ENCODE measurements at regions not wholly inside any gene's neighbourhood (a gene's known extent, or its start where the extent isn't known, plus 50 kb on each side); places are given as distances from the start of the nearest gene placed in this dataset.
"Not testable (repeated sequence)": the region's sequence is repeated elsewhere in the genome, so short reads cannot be mapped to it uniquely, and the experiment has no call there.

DNA sequence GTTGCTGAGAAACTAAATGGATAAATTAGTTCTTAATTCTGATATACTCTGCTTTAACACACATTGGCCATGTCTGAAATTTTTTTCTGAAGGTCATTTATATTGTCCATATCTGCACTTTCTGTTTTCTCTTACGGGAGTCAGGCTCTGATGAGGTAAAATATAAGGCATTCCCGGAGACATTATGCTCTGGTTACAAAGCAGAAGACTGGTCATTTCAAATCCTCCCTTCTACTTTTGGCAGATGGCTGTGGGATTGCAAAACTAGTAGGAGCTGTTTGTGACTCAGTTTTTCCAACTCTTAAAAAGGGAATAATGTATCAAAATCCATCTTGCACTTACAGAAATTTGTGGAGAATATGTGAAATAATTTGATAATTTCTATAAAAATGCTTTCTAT is 92.2 kb upstream of the CPHXL start:
- Mint-ChIP-seq H3K27ac (no peak overlapping the region), H3K36me3 (ENCODE audit: low read depth) (no peaks in the 10 kb centered on the region), H3K9me3 (no peaks in the 10 kb centered on the region), H3K27me3 (peaks cover 25% of the 10 kb centered on the region), H3K4me1 (no peaks in the 10 kb centered on the region), H3K4me3 (no peak overlapping the region)
- ATAC-seq (replicated peaks): no peak

DNA sequence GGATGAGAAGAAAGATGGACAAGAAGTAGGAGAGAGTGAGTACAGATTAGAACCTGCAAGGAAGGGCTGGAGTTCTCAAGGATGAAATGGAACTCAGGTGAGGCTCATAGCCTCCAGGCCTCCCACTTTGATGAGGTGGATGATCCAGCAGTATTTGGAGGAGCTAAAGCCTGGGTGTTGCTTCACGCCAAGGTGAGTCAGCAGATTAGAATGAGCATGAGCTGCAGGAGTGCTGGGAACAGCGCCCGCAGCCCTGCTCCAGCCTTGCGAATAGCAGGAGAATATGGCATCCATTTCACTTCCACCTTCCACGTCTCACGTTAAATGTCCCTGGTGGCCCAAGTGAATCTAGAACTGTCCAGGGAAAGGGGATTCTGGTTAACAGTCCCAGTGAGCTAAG is 94.4 kb upstream of the CPHXL start:
- H3K27me3 Mint-ChIP-seq: peaks cover 22% of the 10 kb centered on the region
- ATAC-seq (replicated peaks): no peak
- H3K9me3 Mint-ChIP-seq: no peaks in the 10 kb centered on the region
- no peaks in the 10 kb centered on the region for H3K36me3 Mint-ChIP-seq (ENCODE audit: low read depth)
- no peak overlapping the region for H3K27ac Mint-ChIP-seq
- no peaks in the 10 kb centered on the region for H3K4me1 Mint-ChIP-seq
- no peak overlapping the region for H3K4me3 Mint-ChIP-seq

DNA sequence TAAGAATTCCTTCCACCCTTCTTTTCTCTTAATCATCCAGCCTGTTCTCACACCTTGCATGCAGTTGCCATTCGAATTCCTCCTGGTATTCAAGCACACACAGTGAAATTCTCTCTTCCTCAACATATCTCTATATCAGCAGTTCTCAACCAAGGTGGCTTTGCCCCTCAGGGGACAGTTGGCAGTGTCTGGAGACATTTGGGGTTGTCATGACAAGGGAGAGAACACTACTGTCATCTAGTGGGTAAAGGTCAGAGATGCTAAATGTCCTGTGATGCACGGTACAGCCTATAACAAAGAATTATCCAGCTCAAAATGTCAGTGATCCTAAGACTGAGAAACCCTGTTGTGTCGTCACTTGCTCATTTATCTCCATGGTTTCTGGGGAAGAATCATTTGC is 94.8 kb upstream of the CPHXL start:
- no peak for ATAC-seq (replicated peaks)
- Mint-ChIP-seq H3K27me3 (peaks cover 22% of the 10 kb centered on the region), H3K27ac (no peak overlapping the region), H3K4me3 (no peak overlapping the region), H3K36me3 (ENCODE audit: low read depth) (no peaks in the 10 kb centered on the region), H3K9me3 (no peaks in the 10 kb centered on the region), H3K4me1 (no peaks in the 10 kb centered on the region)

DNA sequence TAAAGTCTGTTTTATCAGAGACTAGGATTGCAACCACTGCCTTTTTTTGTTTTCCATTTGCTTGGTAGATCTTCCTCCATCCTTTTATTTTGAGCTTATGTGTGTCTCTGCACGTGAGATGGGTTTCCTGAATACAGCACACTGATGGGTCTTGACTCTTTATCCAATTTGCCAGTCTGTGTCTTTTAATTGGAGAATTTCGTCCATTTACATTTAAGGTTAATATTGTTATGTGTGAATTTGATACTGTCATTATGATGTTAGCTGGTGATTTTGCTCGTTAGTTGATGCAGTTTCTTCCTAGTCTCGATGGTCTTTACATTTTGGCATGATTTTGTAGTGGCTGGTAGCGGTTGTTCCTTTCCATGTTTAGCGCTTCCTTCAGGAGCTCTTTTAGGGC is 99.5 kb upstream of the CPHXL start:
- not testable (repeated sequence) for H3K27ac Mint-ChIP-seq; H3K36me3 Mint-ChIP-seq (ENCODE audit: low read depth); H3K4me3 Mint-ChIP-seq; H3K27me3 Mint-ChIP-seq; ATAC-seq (replicated peaks); H3K4me1 Mint-ChIP-seq
- peaks cover 11% of the 10 kb centered on the region for H3K9me3 Mint-ChIP-seq

DNA sequence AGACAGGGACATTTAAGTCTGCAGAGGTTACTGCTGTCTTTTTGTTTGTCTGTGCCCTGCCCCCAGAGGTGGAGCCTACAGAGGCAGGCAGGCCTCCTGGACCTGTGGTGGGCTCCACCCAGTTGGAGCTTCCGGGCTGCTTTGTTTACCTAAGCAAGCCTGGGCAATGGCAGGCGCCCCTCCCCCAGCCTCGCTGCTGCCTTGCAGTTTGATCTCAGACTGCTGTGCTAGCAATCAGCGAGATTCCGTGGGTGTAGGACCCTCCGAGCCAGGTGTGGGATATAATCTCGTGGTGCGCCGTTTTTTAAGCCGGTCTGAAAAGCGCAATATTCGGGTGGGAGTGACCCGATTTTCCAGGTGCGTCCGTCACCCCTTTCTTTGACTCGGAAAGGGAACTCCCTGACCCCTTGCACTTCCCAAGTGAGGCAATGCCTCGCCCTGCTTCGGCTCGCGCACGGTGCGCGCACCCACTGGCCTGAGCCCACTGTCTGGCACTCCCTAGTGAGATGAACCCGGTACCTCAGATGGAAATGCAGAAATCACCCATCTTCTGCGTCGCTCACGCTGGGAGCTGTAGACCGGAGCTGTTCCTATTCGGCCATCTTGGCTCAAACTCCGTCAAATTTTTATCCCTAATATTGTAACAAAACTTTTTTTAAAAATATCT is 101.2 kb upstream of the CPHXL start:
- H3K4me3 Mint-ChIP-seq; H3K36me3 Mint-ChIP-seq (ENCODE audit: low read depth); ATAC-seq (replicated peaks); H3K4me1 Mint-ChIP-seq; H3K27ac Mint-ChIP-seq: not testable (repeated sequence)
- Mint-ChIP-seq H3K9me3 (peaks cover 16% of the 10 kb centered on the region), H3K27me3 (peaks cover 13% of the 10 kb centered on the region)

DNA sequence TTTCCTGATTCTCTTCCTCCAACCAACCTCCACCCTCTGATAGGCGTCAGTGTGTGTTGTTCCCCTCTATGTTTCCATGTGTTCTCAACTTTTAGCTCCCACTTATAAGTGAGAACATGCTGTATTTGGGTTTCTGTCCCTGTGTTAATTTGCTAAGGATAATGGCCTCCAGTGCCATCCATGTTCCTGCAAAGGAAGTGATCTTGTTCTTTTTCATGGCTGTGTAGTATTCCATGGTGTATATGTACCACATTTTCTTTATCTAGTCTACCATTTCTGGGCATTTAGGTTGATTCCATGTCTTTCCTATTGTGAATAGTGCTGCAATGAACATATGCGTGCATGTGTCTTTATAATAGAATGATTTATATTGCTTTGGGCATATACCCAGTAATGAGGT is 107.1 kb upstream of the CPHXL start:
- H3K27ac Mint-ChIP-seq; ATAC-seq (replicated peaks); H3K4me1 Mint-ChIP-seq; H3K4me3 Mint-ChIP-seq; H3K36me3 Mint-ChIP-seq (ENCODE audit: low read depth): not testable (repeated sequence)
- Mint-ChIP-seq H3K27me3 (peaks cover 48% of the 10 kb centered on the region), H3K9me3 (peaks cover 32% of the 10 kb centered on the region)

DNA sequence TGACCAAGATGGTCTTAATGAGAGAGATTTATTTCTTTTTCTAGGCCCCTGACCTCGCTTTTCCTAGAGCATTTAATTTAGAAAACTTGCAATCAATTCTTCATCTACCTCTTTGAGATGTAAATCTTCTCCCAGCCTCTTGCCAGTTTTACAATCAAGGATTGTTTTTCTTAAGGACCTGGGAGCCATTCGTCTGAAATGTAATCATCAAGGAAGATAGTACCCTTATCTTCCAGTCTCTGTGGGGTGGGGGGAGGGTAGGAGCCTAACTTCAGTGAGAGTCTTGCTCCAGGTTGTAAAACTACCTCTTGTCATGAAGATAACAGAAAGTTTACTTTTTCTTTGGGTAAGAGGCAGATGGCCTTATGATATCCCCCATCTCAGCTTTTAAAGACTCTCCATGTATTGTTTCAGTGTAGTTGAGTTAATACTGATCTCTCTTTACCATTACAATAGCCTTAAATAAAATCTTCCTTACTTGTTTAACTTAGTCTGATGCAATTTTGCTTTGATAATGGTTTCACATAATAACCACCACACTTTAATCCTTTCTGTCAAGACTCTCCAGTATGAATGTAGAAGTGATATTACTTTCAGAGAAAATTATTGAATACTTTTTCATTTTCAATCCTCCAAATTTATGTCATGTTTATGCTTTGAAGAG is 110.2 kb upstream of the CPHXL start:
- no peak for ATAC-seq (replicated peaks)
- peaks cover 41% of the 10 kb centered on the region for H3K27me3 Mint-ChIP-seq
- H3K9me3 Mint-ChIP-seq: peaks cover 16% of the 10 kb centered on the region
- H3K36me3 Mint-ChIP-seq (ENCODE audit: low read depth): no peaks in the 10 kb centered on the region
- no peaks in the 10 kb centered on the region for H3K4me1 Mint-ChIP-seq
- H3K27ac Mint-ChIP-seq: no peak overlapping the region
- no peak overlapping the region for H3K4me3 Mint-ChIP-seq

DNA sequence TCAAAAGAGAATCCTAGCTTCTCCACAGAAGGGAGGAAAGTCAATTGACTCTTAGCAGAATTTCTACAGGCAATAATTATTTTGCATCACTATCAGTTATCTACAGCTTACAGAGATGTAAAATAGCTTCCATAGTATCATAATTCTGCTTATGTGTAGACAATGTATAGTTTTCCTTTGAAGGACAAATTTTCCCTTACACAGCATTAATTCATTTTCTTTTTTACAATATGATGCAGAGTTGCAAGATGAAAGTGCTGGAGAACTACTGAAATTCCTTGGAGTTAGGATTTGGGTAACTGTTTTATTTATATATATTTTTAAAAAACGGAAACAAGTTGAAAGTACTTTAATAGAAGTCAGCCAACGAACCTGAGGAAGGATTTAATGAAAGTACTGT is 111.0 kb upstream of the CPHXL start:
- no peak overlapping the region for H3K27ac Mint-ChIP-seq
- no peaks in the 10 kb centered on the region for H3K4me1 Mint-ChIP-seq
- H3K9me3 Mint-ChIP-seq: peaks cover 16% of the 10 kb centered on the region
- peaks cover 41% of the 10 kb centered on the region for H3K27me3 Mint-ChIP-seq
- H3K4me3 Mint-ChIP-seq: no peak overlapping the region
- H3K36me3 Mint-ChIP-seq (ENCODE audit: low read depth): no peaks in the 10 kb centered on the region
- no peak for ATAC-seq (replicated peaks)

DNA sequence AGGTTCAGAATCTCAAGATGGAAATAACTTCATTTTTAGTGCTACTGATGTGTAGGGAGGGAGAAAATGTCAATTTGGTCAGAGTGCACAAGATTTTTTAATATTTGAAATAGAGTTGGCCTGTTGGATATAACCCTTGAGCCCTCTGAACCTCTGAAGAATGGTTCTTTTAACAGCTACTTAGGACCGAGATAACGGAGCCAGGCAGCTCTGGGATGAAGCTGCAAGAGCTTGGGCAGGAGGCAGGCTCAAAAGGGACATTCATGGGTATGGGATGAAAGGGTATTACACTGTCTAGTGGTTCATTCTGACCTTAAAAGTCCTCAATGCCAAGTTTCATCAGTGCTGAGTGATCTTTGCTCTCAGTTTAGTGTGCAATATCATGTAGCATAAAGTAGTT is 111.4 kb upstream of the CPHXL start:
- Mint-ChIP-seq H3K36me3 (ENCODE audit: low read depth) (no peaks in the 10 kb centered on the region), H3K4me1 (no peaks in the 10 kb centered on the region), H3K27me3 (peaks cover 41% of the 10 kb centered on the region), H3K4me3 (no peak overlapping the region), H3K27ac (no peak overlapping the region), H3K9me3 (peaks cover 16% of the 10 kb centered on the region)
- ATAC-seq (replicated peaks): no peak

DNA sequence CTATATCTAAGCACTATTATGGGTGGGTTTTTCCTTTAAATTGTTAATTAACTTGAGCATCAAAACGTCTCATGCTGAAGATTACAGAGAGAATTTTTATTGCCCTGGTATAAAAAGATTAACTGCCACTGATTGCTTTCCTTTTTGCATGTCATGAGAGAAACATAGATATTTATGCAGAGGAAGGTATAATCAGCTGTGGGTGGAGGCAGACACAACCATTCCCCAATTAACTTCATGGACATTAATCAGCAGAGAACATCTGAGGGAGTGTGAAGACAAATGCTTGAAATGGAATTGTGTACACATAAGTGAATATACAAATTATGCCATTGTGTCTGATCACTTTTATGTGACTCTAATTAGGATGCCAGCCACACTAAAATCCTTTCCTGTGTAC is 115.2 kb upstream of the CPHXL start:
- H3K27ac Mint-ChIP-seq: no peak overlapping the region
- no peaks in the 10 kb centered on the region for H3K36me3 Mint-ChIP-seq (ENCODE audit: low read depth)
- peaks cover 24% of the 10 kb centered on the region for H3K27me3 Mint-ChIP-seq
- no peaks in the 10 kb centered on the region for H3K9me3 Mint-ChIP-seq
- ATAC-seq (replicated peaks): no peak
- no peaks in the 10 kb centered on the region for H3K4me1 Mint-ChIP-seq
- no peak overlapping the region for H3K4me3 Mint-ChIP-seq

DNA sequence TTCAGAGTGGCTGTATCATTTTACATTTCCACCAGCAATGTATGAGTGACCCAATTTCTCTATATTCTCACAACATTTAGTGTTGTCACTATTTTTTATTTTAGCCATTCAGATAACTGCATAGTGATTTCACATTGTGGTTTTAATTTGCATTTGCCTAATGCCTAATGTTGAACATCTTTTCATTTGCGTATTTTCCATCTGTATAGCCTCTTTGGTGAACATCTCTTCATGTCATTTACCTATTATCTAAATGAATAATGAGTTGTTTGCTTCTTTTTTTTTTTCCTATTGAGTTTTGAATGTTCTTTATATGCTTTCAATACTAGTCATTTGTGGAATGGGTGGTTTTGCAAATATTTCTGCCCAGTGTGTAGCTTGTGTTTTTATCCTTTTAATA is 120.9 kb upstream of the CPHXL start:
- Mint-ChIP-seq H3K9me3 (no peaks in the 10 kb centered on the region), H3K27ac (no peak overlapping the region), H3K4me3 (no peak overlapping the region), H3K36me3 (ENCODE audit: low read depth) (no peaks in the 10 kb centered on the region), H3K4me1 (no peaks in the 10 kb centered on the region), H3K27me3 (peaks cover 16% of the 10 kb centered on the region)
- no peak for ATAC-seq (replicated peaks)

DNA sequence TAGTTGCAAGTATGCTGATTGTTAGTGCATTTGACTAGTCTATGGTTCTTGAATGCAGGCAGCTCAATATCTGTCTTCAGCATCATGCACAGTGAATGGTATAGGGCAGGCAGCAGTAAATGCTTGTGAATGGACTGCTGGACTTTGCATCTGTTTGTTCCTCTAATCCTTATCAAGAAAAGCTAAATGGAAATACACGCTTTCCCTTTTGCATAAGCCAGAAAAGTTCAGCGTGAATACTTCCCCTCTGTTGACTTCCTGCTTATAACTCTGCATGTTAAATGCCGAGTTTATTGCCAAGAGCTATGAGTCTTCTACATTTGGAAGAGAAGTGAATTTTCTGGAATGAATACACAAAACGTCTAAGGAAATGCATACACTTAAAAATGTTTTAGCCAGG is 127.9 kb upstream of the CPHXL start:
- no peaks in the 10 kb centered on the region for H3K36me3 Mint-ChIP-seq (ENCODE audit: low read depth)
- ATAC-seq (replicated peaks): no peak
- H3K4me1 Mint-ChIP-seq: no peaks in the 10 kb centered on the region
- no peaks in the 10 kb centered on the region for H3K9me3 Mint-ChIP-seq
- H3K27me3 Mint-ChIP-seq: peaks cover 20% of the 10 kb centered on the region
- H3K4me3 Mint-ChIP-seq: no peak overlapping the region
- no peak overlapping the region for H3K27ac Mint-ChIP-seq

DNA sequence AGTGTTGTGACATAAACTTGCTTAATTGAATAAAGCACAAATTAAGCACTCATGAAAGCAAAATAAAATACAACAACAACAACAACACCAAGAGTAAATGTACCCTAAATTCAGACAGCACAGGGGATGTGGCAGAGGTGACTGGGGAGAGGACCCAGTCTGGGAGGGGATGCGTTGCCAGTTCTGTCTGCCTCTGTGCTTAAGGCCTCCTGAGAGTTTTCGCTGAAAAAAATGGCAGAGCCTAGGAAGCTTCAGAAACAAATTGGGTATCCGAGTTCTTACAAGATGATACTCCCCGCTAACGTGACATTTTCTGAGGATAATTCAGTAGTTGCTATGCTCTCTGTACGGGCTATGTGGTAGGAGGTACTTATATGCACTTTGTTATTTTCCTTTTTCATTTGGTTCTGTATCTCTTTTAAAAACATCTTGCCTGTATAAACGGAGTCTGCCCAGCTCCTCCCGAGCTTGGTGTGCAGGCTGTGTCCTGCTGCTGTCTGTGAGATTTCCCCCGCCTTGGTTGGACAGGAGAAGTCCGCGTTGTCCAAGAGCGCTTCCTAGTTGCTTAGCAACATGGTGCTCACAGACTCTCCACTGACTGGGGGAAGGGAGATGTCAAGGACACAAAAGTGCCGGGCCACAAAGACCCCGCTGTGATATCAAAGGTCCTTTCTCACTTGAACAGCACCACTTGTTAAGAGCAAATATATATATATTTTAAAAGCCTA is 134.2 kb upstream of the CPHXL start:
- H3K27ac Mint-ChIP-seq: no peak overlapping the region
- no peak for ATAC-seq (replicated peaks)
- H3K4me3 Mint-ChIP-seq: no peak overlapping the region
- peaks cover 12% of the 10 kb centered on the region for H3K27me3 Mint-ChIP-seq
- H3K4me1 Mint-ChIP-seq: no peaks in the 10 kb centered on the region
- H3K9me3 Mint-ChIP-seq: no peaks in the 10 kb centered on the region
- H3K36me3 Mint-ChIP-seq (ENCODE audit: low read depth): no peaks in the 10 kb centered on the region

DNA sequence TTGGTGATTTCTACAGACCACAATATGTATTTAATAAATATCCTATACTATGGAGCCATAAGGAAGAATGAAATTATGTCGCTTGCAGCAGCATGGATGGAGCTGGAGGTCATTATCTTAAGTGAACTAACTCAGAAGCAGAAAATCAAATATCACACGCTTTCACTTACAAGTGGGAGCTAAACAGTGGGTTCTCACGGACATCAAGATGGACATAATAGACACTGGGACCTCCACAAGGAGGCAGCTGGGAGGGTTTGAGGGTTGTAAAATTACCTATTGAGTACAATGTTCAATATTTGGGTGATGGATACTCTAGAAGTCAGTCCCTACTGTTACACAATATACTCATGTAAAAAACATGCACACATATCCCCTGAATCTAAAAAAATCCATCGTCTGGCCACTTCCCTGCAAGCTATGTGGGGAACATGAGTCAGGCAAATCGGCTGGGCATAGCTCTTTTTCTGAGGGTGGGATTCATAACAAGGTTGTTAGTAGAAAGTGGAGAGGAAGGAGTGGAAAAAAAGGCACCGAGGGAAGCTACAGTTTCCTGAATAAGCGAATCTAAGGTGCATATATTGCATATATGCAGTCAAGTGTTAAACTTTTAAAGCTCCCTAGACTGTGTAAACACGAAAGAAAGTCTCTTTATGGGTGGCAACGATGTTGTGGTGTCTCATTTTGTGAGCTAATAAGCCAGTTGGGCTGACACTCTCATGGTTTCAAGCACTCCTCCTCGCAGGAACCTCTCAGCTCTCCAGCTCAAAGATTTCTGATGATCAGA is 135.2 kb upstream of the CPHXL start:
- Mint-ChIP-seq H3K4me1 (no peaks in the 10 kb centered on the region), H3K27ac (no peak overlapping the region), H3K4me3 (no peak overlapping the region), H3K27me3 (peaks cover 12% of the 10 kb centered on the region), H3K36me3 (ENCODE audit: low read depth) (no peaks in the 10 kb centered on the region), H3K9me3 (no peaks in the 10 kb centered on the region)
- ATAC-seq (replicated peaks): no peak

DNA sequence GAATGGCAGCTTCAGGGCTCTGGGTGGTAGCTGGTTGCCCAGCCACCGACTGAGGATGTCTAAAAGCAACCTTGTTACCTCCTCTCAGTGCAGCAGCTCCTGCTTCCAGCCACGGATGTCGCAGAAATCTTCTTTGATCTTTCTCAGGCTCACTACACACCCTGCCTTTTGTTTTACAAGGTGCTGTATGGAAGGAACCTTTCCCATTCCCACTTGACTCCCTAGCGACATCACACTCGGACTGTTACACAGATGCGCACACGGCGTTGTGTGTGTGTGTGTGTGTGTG is 135.8 kb upstream of the CPHXL start:
- no peaks in the 10 kb centered on the region for H3K9me3 Mint-ChIP-seq
- H3K27ac Mint-ChIP-seq: no peak overlapping the region
- H3K36me3 Mint-ChIP-seq (ENCODE audit: low read depth): no peaks in the 10 kb centered on the region
- no peak for ATAC-seq (replicated peaks)
- H3K4me1 Mint-ChIP-seq: no peaks in the 10 kb centered on the region
- H3K27me3 Mint-ChIP-seq: peaks cover 10% of the 10 kb centered on the region
- H3K4me3 Mint-ChIP-seq: no peak overlapping the region

All from activated T-helper 17 cell treated with anti-CD3 and anti-CD28 coated beads, Interleukin-2, amount 50 U/mL, for 72 hours (primary cell).